ENCODE measurements at regions not wholly inside any gene's neighbourhood (a gene's known extent, or its start where the extent isn't known, plus 50 kb on each side); places are given as distances from the start of the nearest gene placed in this dataset.
A peak's percentile ranks its signal among the peaks of the same experiment; 100 is the strongest.

DNA sequence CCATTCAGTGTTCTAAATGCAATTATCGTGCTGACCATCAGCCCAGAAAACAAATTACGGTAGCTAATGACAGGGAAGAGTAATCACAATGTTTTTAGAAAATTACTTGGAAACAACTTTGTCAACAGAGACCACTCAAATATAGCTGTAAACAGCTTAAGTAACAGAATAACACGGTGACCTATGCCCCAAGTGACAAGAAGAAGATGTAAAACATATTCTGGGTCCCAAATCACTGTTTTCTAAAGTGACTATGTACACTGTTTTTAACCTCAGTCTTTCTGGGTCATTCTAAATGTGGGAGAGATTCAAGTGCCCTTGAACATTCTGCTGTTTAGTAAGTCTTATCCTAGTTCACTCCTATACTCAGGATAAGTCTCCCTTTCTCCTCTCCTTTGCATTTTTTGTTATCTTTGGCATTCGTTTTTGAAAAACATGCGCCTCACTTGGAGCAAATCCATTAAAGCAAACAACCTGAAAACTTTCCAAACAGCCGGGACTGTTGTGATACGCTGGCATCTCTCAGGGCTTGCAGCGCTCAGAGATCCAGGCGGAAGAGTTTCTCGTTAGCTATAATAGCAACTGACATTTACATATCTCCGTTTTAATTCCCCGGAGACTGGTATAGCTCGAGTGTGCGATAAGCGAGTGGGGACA is 114.5 kb upstream of the SOX4 start:
- DNase-seq = no peak

DNA sequence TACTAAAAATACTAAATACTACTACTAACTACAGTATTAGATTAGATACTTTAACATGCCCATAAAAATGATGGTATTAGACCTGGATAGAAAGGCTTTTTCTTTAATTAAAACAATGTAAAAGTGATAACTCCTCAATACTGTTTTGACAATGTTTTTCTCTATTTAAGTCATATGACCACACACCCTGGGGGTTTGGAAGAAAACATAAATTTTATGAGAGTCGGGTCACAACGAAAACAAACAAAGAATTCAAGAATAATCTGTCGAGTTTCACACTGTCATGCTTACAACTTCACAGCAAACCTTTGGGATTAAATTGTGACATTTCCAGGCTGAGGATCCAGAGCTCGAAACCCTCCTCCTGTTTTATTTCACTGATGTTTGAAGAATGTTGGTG is 107.4 kb upstream of the SOX4 start:
- DNase-seq = no peak

DNA sequence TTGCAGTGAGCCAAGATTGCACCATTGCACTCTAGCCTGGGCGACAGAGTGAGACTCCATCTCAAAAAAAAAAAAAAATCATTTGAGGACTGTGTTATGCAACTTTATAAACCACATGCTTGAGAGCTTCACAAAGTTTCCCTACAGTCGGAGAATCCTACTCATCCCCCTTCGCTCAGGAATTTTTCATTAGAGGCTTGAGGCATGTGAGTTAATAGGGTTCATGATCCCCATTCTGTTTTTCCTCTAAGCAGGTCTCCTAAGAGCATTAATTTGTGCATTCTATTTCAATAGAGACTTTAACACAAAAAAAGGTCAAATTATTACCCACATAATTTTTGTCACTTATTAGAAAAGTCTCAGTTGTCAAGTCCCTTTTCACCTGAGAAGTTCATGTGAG is 103.7 kb upstream of the SOX4 start:
- DNase-seq = no peak

DNA sequence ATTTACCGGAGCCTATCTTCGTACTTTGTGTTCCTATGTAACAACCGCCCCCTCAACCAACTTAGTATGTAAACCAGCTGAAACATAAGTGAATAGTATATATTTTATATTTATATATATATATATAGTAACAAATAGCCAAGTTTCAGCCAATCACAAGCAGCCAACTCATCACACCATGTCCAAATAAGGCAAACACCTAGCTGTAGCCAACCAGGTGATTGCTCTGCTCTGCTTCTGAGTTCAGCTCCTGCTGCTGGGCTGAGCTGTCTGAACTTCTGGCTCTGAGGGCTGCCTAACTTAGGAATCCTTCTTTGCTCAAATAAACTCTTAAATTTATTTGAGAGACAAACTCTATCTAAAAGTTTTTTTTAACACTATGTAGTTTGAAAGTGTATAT is 101.6 kb upstream of the SOX4 start:
- no peak for DNase-seq

DNA sequence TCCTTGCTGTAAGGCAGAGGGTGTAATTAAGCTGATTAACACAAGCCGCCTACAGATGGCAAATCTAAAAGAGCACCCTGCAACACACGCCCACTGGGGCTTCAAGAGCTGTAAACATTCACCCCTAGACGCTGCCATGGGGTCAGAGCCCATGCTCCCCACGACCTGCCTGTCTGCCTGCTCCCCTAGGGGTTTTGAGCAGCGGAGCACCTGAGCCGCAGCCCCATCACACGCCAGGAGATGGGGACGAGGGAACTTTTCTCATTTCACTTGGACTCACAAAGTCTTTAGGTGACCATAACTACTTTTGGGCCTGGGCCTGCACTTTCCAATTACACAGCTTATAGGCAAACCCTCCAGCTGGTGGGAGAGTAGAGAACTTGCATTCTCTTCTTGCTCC is 99.0 kb upstream of the SOX4 start:
- no peak for DNase-seq

DNA sequence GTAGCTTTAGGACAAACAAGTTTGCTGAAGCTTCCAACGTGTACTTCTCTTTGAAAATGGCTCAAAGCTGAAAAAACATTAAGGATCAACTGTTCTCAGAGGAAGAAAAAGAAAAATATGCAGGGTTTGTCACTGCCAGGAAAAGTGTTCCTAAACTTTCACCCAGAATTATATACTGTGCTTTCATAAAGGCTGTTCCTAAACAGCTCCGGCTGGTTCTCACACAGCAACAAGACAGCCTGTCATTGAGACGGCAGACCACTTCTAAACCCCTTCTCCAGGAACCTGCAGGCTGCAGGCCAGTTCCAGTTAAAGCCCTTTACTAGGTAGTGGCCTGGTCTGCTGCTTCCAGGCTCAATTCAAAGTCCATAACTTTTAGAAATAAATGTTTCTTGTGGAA is 97.4 kb upstream of the SOX4 start:
- DNase-seq = no peak

DNA sequence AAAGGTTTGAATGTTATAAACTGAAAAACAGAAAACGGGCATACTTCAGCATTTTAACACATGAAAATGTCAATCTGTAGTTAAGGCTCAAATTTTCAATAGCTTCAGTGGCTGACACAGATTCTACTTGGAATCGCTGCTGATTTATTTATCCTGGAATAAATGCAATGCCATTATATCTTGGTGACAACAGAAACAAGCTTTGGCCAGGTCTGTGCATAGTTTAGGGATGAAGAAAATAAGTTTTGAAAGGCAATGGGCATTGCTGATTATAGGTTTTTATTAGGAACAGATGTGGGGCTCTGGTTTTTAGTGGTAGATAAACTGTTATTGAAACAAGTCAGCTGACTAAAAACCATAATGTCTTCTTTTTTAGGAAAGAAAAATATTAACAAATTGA is 96.8 kb upstream of the SOX4 start:
- DNase-seq = no peak

DNA sequence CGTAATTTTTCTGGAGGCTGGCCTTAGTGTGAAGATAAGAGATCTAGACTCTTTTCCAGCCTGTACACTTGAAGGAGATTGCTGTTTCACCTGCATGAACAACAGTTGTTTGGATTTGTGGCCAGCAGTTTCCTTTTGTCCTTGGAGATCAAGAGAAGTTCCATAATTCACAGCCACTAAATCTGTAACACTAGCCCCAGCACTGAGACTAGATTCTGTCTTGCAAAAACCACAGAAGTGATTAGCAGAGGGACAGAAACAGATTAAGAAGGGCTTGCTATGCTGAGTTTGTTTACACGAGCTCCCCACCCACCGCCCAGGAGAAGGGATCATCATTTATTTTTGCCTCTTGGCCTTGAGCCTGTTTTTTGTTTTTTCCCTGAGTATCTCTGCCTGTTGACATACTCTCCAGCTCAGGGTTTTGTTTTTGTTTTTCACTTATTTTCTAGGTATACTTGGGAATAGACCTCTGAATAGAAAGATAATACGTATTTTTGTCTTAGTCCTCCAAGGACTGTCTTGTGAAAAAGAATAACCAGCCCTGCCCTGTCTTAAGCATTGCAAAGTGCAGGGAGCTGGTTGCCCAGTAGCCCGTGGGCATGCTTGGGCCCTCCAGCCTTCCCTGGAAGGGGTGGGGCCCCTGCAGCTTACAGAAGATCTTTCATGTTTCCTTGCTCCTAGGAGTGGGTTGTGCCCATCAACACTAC is 93.1 kb upstream of the SOX4 start:
- peak; percentile 33 for DNase-seq

DNA sequence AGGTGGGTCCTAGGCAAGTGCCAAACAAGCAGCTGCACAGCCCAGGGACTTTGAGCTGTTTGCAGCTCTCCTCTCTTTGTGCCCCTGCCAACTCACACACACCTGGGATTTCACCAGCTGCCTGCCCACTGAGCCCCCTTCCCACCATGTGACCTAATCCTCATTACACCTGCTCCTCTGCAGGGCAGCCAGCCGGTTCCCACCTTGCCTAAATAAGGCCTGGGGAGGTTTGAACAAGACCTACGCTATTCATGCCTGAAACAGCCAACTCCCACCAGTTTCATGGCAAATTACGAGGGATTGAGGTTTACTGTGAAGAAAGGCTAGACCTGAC is 92.6 kb upstream of the SOX4 start:
- DNase-seq = peak; percentile 97

DNA sequence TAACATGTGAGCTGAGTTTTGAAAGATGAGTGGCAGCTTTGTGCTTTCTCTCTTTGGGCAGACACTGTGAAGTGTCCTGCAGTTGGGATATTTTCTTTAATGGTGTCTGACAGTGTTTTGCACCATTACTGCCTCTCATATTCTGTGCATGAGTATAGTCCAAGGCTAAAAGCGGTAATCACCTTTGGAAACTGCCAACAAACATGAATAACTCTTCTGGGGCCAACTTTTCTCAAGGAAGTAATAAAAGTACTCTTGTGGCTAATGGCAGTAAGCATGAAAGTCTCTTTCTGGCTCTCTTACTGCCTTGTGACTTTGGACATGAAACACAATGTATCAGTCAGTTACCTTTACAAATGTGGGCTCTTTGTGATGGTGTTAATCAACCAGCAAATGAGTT is 91.7 kb upstream of the SOX4 start:
- no peak for DNase-seq

DNA sequence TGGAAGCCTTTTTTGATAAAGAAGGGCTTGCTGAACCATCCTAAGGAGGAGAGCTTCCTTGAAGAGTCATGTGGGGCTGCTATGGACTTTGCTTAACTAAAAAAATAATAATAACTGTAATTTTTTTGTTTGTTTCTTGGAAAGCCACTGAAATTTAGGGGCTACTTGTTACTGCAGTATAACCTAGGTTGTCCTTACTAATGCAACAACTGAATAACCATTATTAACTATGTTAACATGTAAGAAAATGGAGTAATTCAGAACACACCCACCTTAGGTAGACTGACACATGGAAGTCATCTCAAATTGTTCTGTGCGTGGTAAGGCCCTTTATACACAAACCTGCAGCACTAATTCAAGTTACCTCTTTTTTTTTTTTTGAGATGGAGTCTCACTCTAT is 90.9 kb upstream of the SOX4 start:
- no peak for DNase-seq

DNA sequence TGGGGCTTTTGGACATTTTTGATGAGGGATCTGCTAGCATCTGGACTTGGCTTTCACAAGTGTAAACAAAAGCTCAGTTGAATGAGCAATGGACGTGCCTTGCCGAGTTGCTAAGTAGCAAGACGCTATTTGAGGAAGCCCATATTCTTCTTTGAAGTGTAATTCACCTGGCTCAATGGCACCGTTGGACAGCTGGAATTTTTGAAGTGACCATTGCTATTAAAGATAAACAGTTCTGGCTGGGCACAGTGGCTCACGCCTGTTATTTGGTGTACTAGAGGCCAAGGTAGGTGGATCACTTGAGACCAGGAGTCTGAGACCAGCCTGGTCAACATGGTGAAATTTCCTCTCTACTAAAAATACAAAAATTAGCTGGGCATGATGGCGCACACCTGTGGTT is 88.8 kb upstream of the SOX4 start:
- no peak for DNase-seq

DNA sequence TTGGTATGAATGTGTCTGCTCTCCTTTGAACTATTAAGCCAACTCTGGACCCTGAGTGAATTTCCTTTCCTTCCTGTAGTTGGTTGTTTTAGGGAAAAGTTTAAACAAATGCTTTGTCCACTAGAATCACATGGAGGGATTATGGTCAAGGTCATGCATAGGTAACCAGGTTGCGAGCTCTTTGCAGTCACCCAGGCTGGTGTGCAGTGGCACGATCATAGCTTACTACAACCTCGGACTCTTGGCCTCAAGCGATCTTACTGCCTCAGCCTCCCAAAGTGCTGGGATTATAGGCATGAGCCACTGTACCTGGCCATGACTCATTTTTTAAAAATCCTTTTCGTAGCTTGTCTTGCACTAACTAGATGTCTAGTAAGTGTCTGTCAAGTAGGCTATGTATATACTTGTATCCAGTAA is 88.0 kb upstream of the SOX4 start:
- no peak for DNase-seq

DNA sequence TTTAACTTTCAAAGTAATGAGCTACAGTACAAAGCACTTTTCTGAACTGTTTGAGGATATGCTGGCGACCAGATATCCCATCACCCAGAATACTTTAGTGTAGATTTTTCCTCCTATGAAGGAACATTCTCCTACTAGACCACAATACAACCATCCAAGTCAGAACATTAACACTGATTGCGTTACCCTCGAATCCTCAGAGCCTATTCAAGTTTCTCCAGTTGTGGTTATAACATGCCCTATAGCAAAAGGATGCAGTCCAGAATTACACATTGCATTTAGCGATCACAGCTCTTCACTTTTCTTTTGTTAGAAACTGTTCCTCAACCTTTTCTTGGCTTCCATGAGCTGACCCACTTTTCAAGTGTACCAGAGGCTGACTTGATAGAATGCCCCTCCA is 87.4 kb upstream of the SOX4 start:
- DNase-seq = no peak

DNA sequence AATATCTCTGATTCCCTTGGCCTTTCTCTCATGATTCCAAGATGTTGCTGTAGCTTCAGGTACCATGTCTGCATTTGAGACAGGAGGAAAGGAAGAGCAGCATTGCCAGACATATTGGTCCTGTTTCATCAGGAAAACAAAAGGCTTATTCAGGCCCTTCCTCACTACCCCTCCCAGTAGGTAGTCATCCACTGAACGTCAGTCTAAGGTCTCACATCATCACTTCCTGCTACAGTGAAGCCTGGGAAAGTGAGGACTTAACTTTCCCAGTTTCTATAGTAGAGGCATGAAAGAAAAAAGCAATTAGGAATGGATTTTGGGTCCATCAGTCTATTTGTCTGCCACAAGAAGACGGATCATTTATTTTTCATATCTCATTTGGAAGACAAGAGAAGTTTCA is 85.7 kb upstream of the SOX4 start:
- no peak for DNase-seq

DNA sequence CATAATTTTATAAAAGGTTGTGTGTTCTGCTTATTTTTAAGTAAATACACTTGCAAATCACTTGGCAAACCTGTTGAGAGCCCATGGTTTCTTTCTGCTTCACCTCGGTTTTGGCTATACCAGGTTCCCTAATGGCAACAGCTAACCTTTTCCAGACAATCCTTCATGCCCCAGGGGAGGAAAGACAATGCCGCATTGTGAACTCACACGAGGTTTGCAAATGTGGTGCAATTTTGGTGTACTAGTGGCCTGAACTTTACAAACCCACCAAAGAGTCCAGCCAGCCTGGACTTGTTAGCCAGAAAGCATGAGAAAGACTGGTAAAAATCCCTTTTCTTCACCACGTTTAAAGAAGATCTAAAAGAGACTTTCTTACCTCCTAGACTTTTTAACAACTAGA is 84.8 kb upstream of the SOX4 start:
- no peak for DNase-seq

DNA sequence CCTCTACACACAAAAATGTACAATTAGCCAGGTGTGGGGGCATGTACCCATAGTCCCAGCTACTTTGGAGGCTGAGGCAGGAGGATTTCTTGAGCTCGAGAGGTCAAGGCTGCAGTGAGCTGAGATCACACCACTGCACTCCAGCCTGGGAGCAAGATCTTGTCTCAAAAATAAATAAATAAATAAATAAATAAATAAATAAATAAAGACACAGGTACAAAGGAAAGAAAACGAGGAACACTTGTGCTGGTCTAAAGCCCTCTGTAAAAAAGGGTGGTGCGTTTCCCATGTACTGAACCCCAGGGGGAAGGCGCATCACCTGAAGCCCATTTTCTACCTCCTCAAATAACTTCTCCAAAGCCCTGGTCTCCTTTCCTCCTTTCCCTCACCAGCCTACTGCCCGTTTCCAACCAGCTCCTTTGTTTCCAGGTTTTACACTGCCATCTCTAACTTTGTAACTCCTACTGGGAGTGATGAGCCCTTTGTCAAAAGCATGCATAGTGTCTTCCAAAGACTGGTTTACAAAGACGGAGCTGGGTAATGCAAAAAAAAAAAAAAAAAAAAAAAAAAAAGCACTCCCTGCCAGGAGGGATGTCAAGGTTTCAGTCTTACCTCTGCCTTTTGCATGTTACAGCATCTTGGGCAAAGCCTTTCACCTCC is 81.5 kb upstream of the SOX4 start:
- DNase-seq = no peak

DNA sequence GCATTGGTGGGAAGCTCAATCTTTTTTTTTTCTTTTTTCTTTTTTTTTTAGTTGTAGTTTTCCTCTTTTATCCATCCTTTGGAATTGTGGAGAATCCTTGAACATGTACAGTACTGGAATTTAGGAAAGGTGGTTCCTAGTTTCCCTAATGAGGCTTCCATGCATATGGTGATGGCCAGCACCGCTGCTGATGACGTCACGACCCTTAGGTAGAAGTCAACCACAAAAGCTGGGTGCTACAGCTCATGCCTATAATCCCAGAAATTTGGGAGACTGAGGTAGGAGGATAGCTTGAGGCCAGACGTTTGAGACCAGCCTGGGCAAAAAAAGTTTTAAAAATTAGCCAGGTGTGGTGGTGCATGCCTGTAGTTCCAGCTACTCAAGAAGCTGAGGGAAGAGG is 79.3 kb upstream of the SOX4 start:
- DNase-seq = no peak

DNA sequence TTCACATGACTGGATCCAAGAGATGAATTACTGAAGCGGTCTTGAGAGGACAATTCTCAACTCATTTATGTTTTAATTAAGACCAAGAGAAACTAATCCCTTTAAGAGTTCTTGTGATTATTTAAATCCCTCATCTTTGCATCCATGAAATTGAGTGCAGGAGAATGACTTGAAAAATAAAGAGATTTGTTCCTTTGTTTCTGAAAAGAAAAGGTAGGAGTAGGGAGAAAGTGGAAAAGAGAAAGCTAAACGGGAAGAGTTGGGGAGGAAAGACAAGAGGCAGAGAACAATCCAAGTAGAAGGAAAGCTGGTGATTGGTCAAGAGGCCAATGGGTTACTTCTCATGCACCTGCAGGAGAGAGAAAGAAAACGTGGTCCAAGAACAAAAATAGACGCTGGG is 75.2 kb upstream of the SOX4 start:
- DNase-seq = no peak

DNA sequence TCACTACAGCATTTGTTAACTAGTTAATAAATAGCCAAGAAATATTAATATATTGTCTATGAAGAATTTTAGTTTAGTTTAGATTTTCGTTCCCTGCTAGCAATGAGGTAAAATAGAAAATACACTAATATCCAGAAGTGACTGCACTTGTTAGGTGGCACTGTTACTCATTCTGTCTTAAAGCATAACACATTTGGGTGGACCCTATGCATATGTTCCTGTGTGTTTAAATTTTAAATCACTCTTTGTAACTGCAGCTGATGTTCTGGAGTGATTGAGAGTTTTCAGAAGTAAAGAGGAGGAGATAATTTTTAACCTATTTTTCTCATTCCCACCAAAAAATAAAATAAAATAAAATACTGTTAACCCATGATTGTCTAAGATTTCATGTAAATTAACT is 73.9 kb upstream of the SOX4 start:
- DNase-seq = no peak

DNA sequence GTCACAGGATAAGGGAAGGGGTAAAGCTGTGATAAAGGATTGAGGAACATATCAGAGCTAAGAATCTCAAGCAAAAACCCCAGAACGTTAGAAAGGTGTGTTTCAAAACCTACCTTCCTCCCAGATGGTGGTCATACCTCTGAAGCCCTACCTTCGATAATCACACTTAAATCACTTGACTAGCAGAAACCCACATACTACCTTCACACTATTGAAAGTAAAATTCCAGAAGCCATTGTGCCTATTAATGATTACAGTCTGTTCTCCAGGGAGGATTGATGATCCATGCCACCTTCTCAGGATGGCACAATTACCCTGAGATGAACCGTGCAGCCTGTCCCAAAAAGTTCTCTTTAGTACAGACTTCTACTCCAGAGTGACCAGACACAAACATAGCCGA is 72.3 kb upstream of the SOX4 start:
- no peak for DNase-seq

DNA sequence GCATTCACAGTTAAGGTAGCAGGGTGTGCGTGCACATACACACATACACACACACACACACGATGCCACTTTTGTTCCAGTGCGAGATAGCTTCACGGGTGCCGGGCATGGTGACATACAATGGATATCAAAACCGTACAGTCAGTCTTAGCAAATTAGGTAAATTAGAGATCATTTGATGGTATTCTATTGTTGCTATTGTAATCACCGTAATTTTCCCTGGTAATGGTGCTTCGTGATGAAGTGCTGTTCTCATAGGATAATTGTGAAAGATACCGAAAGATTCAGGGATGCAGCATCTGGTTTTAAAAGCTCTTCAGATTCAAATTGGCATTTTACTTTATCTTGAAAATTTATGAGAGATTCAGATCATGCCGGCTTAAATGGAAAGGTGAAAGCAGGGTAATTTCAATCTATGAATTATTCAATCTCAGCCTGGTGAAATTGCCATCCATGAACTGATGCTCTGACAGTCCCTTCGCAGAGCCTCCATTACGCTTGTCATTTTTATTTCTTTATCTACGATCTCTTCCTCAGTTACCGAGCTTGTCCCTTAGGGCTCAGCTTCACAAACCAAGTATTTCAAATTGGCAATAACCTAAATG is 71.3 kb upstream of the SOX4 start:
- DNase-seq = peak; percentile 35

DNA sequence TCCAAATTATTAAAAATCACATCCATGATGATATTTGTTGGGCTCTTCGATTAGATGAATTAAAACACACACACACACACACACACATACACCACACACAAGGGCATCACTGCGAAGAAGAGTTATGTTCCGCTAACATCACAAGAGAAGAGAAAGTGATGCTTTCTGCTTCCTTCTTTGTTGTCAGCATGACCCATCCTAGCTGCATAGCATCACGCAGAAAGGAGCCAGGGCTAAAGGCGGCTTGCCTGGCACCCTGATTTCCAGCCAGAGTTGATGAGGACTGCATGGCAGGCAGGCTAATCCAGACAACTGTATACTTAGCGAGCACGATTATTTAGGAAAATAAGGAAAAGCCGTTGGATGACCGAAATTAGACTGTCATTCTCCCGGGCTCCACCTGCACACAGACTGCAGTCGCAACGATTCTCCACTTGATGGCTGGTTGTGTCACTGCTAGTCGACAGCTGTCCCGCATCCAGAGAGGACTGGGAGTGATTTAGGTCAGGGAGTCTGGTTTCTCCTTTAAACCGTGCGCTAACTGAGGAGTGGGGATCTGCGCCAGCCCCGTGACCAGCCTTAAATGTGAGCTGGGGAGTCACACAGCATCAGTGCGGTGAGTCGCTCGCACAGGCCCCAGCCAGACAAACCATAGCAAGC is 70.6 kb upstream of the SOX4 start:
- DNase-seq = peak; percentile 53

DNA sequence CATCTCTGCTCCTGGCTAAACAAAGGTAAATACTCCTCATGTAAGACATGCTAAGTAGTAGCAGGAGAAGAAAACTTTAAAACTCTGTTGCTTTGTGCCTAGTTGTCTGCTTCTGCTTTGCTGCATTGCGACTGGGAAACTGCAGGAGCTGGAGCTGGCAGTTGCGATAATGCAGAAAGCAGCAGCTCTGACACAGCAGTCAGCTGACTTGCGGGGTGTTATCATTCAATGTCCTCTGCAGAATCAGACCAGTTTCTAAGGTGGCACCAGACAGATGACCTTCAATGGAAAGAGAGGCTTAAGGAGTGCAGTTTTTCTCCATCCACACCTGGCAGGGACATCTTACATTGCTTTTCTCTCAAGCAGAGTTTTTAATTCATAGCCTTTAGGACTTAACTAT is 69.9 kb upstream of the SOX4 start:
- no peak for DNase-seq
